Erythroblast (primary cell): ENCODE measurements at regions not wholly inside any gene's neighbourhood (a gene's known extent, or its start where the extent isn't known, plus 50 kb on each side); places are given as distances from the start of the nearest gene placed in this dataset.

ENCODE experiments used
- GATA1 ChIP-seq: IDR thresholded peaks from 2 replicates; pipeline ENCODE4 v1.6.1; 2011; ENCODE audit warnings: low read depth, mild to moderate bottlenecking, control low read depth, low read length, moderate library complexity
- POLR2A ChIP-seq: IDR thresholded peaks from 2 replicates; pipeline ENCODE4 v1.6.1; 2011; ENCODE audit warnings: mild to moderate bottlenecking, low read length

DNA sequence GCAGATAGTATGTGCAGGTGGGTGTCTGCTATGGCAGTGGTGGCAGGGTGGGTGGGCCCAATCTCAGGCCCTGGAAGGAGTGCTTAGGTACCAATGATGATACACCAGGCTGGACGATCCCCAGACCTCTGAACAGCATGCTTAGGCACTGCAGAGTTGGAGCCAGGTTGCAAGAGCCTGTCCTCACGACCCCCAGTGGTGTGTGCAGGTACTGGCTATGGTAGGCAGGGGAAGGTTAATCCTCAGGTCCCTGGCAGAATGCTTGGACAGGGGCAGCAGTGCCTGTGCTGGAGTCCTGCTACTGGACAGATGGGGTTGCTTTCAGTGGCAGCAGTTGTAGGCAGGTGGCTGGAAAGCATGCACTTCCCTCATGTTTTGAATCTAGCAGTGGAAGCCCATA is 100.5 kb upstream of the NEK7 start:
- TF ChIP-seq POLR2A, result no peak
- no peak for TF ChIP-seq GATA1
